HS-27A (cell line): ENCODE measurements at regions not wholly inside any gene's neighbourhood (a gene's known extent, or its start where the extent isn't known, plus 50 kb on each side); places are given as distances from the start of the nearest gene placed in this dataset.

ENCODE experiments used
- DNase-seq: peaks from one replicate; pipeline ENCODE4 v3.0.0-alpha.2; 2012; ENCODE audit warnings: low read depth, missing footprints

- no peak for DNase-seq
These were observed 464.3 kb upstream of the RGMA start for GRCh38 chr15:93553167-93553935.

DNA sequence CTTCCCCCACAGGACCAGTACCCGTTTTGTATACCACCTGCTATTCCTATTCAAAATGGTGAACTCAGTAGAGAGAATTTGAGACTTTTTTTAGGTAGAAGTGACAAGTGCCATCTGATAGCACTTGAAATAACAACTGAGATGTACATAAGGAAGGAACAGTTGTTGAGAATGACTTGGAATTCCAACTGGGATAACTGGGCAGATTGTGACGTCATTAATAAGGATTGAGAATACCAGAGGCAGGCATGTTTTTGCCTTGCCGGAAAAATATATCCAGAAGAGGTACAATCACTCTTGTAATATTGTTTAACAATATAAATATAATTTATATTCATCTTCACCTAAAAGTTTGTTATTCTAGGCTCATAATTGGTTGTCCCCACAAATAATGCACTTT is 454.1 kb upstream of the RGMA start:
- no peak for DNase-seq

GRCh38 chr15:93527374-93528050 is 438.5 kb upstream of the RGMA start:
- no peak for DNase-seq

DNA sequence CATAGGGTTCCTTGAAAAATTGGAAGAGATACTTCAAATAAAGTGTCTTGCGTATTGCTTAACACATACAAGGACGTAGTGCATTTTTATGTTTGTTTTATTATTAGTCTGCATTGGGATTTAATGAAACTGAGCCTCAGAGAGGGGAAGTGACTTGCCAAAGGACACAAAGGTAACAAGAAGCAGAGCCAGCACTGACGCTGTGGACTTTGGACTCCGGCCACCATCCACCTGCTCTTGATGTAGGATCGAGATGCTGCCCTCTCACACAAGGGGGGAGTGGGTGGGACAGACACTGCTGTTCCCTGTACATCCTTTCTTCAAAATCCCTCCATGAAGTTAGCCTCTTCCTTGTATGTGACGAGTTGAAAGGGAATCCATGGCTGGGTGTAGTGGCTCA is 435.4 kb upstream of the RGMA start:
- no peak for DNase-seq

GRCh38 chr15:93523481-93523880 is 434.5 kb upstream of the RGMA start:
- no peak for DNase-seq

- DNase-seq = no peak
These were observed 431.2 kb upstream of the RGMA start for GRCh38 chr15:93520206-93520605.

DNA sequence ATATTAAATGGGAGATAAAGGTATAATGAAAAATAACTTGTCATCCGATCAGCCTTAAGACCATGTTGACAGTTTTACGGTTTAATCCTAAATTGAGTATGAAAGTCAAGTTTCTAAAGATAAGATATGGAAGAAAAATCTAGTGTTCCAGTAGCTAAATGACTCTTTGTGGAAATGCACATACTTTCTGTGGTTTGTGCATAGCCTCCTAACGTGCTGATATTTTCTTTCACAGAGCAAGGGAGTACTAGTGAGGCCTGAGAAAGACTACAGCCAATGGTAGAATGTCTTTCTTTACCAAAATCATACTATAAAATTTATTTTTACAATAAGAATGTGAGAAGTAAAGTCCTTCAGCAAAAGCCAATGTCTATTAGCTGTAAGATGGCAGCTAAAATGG is 430.6 kb upstream of the RGMA start:
- DNase-seq = no peak

DNA sequence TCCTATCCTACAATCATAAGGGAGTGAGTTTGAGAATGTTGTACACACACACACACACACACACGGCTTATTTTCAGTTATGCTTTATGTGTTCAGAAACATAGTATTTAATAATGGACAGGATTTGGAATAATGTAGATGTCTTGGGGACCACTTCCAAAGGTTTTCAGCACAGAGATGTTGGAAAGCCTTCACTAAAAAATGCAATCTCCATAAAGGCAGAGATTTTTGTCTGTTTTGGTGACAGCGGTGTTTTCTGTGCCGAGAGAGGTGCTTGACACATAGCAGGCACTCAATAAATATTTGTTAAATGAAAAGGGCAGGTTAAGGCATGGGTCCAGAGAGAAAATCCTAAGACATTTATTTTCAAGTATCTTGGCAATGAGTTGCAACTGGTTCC is 428.2 kb upstream of the RGMA start:
- no peak for DNase-seq

GRCh38 chr15:93515256-93516051 is 426.4 kb upstream of the RGMA start:
- DNase-seq = no peak

GRCh38 chr15:93506646-93507045 is 417.6 kb upstream of the RGMA start:
- no peak for DNase-seq

DNA sequence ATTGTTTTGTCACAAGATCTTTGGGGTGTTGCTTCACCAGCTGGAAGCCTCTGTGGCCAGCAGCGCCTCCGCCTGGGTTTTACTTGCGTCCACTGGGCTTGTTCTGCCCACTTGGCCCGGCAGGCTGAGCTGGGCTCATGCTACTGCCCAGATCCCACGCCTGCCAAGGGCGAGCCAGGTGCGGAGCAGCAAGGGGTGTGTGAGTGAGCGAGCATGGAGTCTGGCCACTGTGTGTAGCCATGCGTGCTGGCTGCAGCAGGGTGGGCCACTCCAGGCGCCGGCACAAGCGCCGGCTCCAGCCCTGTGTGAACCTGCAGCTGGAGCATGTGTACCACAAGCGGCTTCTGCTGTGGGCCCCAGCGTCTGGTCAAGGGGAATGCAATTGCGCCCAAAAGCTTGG is 416.5 kb upstream of the RGMA start:
- no peak for DNase-seq

GRCh38 chr15:93501946-93502345 is 412.9 kb upstream of the RGMA start:
- no peak for DNase-seq

DNA sequence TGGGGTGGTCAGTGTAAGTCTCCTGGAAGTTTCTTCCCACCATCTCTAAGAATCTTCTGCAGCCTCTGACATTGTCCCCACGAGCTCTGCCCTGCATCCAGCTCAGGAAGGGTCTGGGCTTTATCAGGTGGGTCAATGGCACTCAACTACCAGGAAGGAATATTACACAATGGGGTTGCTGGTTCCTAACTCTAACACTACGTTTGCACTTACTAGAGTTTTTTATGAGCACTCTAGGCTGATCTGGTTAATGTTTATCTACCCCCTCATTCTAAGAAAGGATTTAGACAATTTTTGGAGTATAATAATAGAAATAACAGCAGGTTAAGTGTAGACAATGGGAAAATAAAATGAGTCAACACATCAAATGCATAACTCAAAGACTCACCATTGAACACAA is 411.1 kb upstream of the RGMA start:
- DNase-seq = no peak

GRCh38 chr15:93497291-93497690 is 408.3 kb upstream of the RGMA start:
- no peak for DNase-seq

- no peak for DNase-seq
These were observed 407.9 kb upstream of the RGMA start for GRCh38 chr15:93496888-93497287.

GRCh38 chr15:93495799-93496637 is 407.0 kb upstream of the RGMA start:
- no peak for DNase-seq

DNA sequence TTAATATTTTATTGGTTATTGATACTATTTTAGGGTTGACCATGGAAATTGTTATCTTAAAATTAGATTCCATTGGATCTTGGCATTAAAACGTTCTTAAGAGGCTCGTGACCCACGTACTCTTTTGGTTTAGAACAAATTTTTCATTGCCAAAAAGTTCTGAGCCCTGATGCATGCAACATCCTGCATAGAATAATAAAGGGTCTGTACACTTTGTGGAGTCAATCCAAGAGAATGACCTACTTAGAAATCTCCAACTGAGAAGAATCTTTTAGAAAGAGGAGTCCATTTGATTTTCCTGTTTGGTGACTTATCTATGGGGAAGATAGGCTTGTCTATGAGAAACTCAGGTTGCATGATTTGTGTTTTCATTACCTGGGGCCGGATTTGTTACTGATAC is 404.2 kb upstream of the RGMA start:
- DNase-seq = no peak

GRCh38 chr15:93491291-93491690 is 402.3 kb upstream of the RGMA start:
- no peak for DNase-seq

GRCh38 chr15:93488296-93488713 is 399.3 kb upstream of the RGMA start:
- no peak for DNase-seq

GRCh38 chr15:93486407-93487117 is 397.6 kb upstream of the RGMA start:
- no peak for DNase-seq
